IMR-90 (cell line): ENCODE measurements at regions not wholly inside any gene's neighbourhood (a gene's known extent, or its start where the extent isn't known, plus 50 kb on each side); places are given as distances from the start of the nearest gene placed in this dataset.

Experiments
- ATAC-seq: fragments of 200-7000 bp; cut with Tn5 transposase; 2 replicates; pipeline ENCODE4 v1.9.1; 2020; ENCODE audit warnings: low read depth, mild to moderate bottlenecking, moderate library complexity
- BruUV-seq: library from RNA; stranded (reverse); fragments of 400-500 nt; replicated peaks from 2 replicates; lab custom pipeline; 2021; lab: Mats Ljungman, UMichigan
- CTCF ChIA-PET: fragments of 300-600 bp; formaldehyde crosslinking; extraction: SDS; loops from one replicate; lab custom pipeline; 2021; ENCODE audit warnings: antibody characterized with exemption; lab: Yijun Ruan, JAX
- POLR2A ChIA-PET: fragments of 300-600 bp; sonication (Branson Sonifier 250); formaldehyde crosslinking; loops from one replicate; lab custom pipeline; 2022; ENCODE audit warnings: antibody characterized with exemption; ENCODE audit not compliant: unreplicated experiment; lab: Charles Lee
- DNase-seq: peaks from one replicate; pipeline ENCODE4 v3.0.0; 2013
- H2AFZ ChIP-seq: replicated peaks from 2 replicates; pipeline ENCODE3; 2013; ENCODE audit warnings: low read length, mild to moderate bottlenecking; ENCODE audit not compliant: poor library complexity
- H2AK5ac ChIP-seq: 2 replicates; pipeline ENCODE4 v1.6.1; 2013; ENCODE audit warnings: low read depth, low read length, inconsistent platforms
- H2AK9ac ChIP-seq: replicated peaks from 2 replicates; pipeline ENCODE3; 2013; ENCODE audit warnings: mild to moderate bottlenecking, low read depth, low read length, moderate library complexity; ENCODE audit not compliant: poor library complexity
- H2BK120ac ChIP-seq: 2 replicates; pipeline ENCODE4 v1.6.1; 2013; ENCODE audit warnings: low read depth, low read length, inconsistent platforms
- H2BK15ac ChIP-seq: 3 replicates; pipeline ENCODE4 v1.6.1; 2013; ENCODE audit warnings: low read depth, low read length, inconsistent platforms
- H2BK20ac ChIP-seq: 2 replicates; pipeline ENCODE4 v1.6.1; 2013; ENCODE audit warnings: low read depth, mild to moderate bottlenecking, inconsistent platforms, low read length, moderate library complexity
- H2BK5ac ChIP-seq: 2 replicates; pipeline ENCODE4 v1.6.1; 2013; ENCODE audit warnings: mild to moderate bottlenecking, low read depth, low read length, inconsistent platforms; ENCODE audit not compliant: poor library complexity, severe bottlenecking
- H3K14ac ChIP-seq: replicated peaks from 2 replicates; pipeline ENCODE4 v1.6.1; 2013; ENCODE audit warnings: low read depth, low read length, inconsistent platforms
- H3K18ac ChIP-seq: 2 replicates; pipeline ENCODE4 v1.6.1; 2013; ENCODE audit warnings: low read depth, low read length, control low read depth
- H3K23ac ChIP-seq: 2 replicates; pipeline ENCODE4 v1.6.1; 2013; ENCODE audit warnings: low read depth, low read length, inconsistent platforms
- H3K27ac ChIP-seq: 2 replicates; pipeline ENCODE4 v1.5.1; 2013; ENCODE audit warnings: mild to moderate bottlenecking, control low read depth, low read length; ENCODE audit not compliant: insufficient read depth
- H3K27me3 ChIP-seq: 2 replicates; pipeline ENCODE4 v1.6.1; 2013; ENCODE audit warnings: low read length; ENCODE audit not compliant: control insufficient read depth, insufficient read depth
- H3K36me3 ChIP-seq: 2 replicates; pipeline ENCODE4 v1.6.1; 2013; ENCODE audit warnings: low read length, mixed read lengths; ENCODE audit not compliant: control insufficient read depth, insufficient read depth
- H3K4ac ChIP-seq: 2 replicates; pipeline ENCODE4 v1.6.1; 2013; ENCODE audit warnings: low read depth, low read length, inconsistent platforms
- H3K4me1 ChIP-seq: 2 replicates; pipeline ENCODE4 v1.6.1; 2013; ENCODE audit warnings: low read length, mixed read lengths; ENCODE audit not compliant: control insufficient read depth, insufficient read depth
- H3K4me2 ChIP-seq: 2 replicates; pipeline ENCODE4 v1.6.1; 2013; ENCODE audit warnings: low read depth, mild to moderate bottlenecking, control low read depth, low read length, moderate library complexity
- H3K4me3 ChIP-seq: 2 replicates; pipeline ENCODE4 v1.5.1; 2013; ENCODE audit warnings: low read depth, mild to moderate bottlenecking, control low read depth, low read length, moderate library complexity; ENCODE audit not compliant: insufficient read depth
- H3K56ac ChIP-seq: 2 replicates; pipeline ENCODE4 v1.6.1; 2013; ENCODE audit warnings: low read length, inconsistent platforms; ENCODE audit not compliant: insufficient read depth; ENCODE audit errors: extremely low read depth
- H3K79me1 ChIP-seq, 2 experiments: 2 replicates each; pipeline ENCODE4 v1.6.1; 2013; ENCODE audit warnings: low read length in 2 of 2, inconsistent platforms in 1 of 2, low read depth in 1 of 2
- H3K9ac ChIP-seq: 2 replicates; pipeline ENCODE4 v1.6.1; 2013; ENCODE audit warnings: low read depth, low read length, control low read depth
- H3K9me1 ChIP-seq: 2 replicates; pipeline ENCODE4 v1.6.1; 2013; ENCODE audit warnings: low read length, inconsistent platforms; ENCODE audit not compliant: insufficient read depth
- H3K9me3 ChIP-seq: 2 replicates; pipeline ENCODE4 v1.6.1; 2013; ENCODE audit warnings: low read length; ENCODE audit not compliant: control insufficient read depth, insufficient read depth
- H4K20me1 ChIP-seq: 2 replicates; pipeline ENCODE4 v1.6.1; 2013; ENCODE audit warnings: low read length, inconsistent platforms; ENCODE audit not compliant: insufficient read depth
- H4K5ac ChIP-seq: 2 replicates; pipeline ENCODE4 v1.6.1; 2013; ENCODE audit warnings: mild to moderate bottlenecking, low read depth, low read length, control low read depth
- H4K8ac ChIP-seq, 2 experiments: 2 replicates each; pipeline ENCODE4 v1.6.1; 2013; ENCODE audit warnings: low read depth in 2 of 2, low read length in 2 of 2, control low read depth in 1 of 2, inconsistent platforms in 1 of 2
- H4K91ac ChIP-seq: 2 replicates; pipeline ENCODE4 v1.6.1; 2013; ENCODE audit warnings: low read depth, low read length, inconsistent platforms; ENCODE audit not compliant: insufficient read depth
- BHLHE40 ChIP-seq: fragments of 150-350 bp; IDR thresholded peaks from 2 replicates; pipeline ENCODE4 v1.6.1; 2016; ENCODE audit warnings: mild to moderate bottlenecking, low read depth, low read length
- CEBPB ChIP-seq: IDR thresholded peaks from 2 replicates; pipeline ENCODE4 v1.6.1; 2012; ENCODE audit warnings: low read depth, low read length, improper control_type of control experiment
- CHD1 ChIP-seq: IDR thresholded peaks from 2 replicates; pipeline ENCODE4 v1.6.1; 2012; ENCODE audit warnings: low read depth, low read length, improper control_type of control experiment
- CTCF ChIP-seq: conservative IDR thresholded peaks from 2 replicates; pipeline ENCODE4 v1.5.1; 2012; ENCODE audit warnings: mild to moderate bottlenecking, low read depth, low read length, improper control_type of control experiment
- ELK1 ChIP-seq: fragments of 150-350 bp; IDR thresholded peaks from 2 replicates; pipeline ENCODE4 v1.6.1; 2016; ENCODE audit warnings: low read depth, mild to moderate bottlenecking, low read length, moderate library complexity, borderline replicate concordance
- FOS ChIP-seq: fragments of 150-350 bp; IDR thresholded peaks from 2 replicates; pipeline ENCODE4 v1.6.1; 2016; ENCODE audit warnings: low read depth, low read length
- MAFK ChIP-seq: IDR thresholded peaks from 2 replicates; pipeline ENCODE4 v1.6.1; 2012; ENCODE audit warnings: low read depth, low read length, improper control_type of control experiment
- MAZ ChIP-seq: IDR thresholded peaks from 2 replicates; pipeline ENCODE4 v1.6.1; 2012; ENCODE audit warnings: low read depth, mild to moderate bottlenecking, low read length, improper control_type of control experiment, moderate library complexity, borderline replicate concordance
- MXI1 ChIP-seq: IDR thresholded peaks from 2 replicates; pipeline ENCODE4 v1.6.1; 2012; ENCODE audit warnings: low read depth, mild to moderate bottlenecking, low read length, moderate library complexity, borderline replicate concordance
- NFE2L2 ChIP-seq: fragments of 150-350 bp; IDR thresholded peaks from 2 replicates; pipeline ENCODE4 v1.6.1; 2016; ENCODE audit warnings: low read depth, mild to moderate bottlenecking, low read length
- POLR2A ChIP-seq: IDR thresholded peaks from 2 replicates; pipeline ENCODE4 v1.6.1; 2012; ENCODE audit warnings: mild to moderate bottlenecking, low read depth, low read length
- RAD21 ChIP-seq: IDR thresholded peaks from 2 replicates; pipeline ENCODE4 v1.6.1; 2012; ENCODE audit warnings: low read length, improper control_type of control experiment
- RCOR1 ChIP-seq: IDR thresholded peaks from 2 replicates; pipeline ENCODE4 v1.6.1; 2012; ENCODE audit warnings: mild to moderate bottlenecking, low read length, improper control_type of control experiment; ENCODE audit not compliant: insufficient replicate concordance
- RFX5 ChIP-seq: IDR thresholded peaks from 2 replicates; pipeline ENCODE4 v1.8.0; 2012; ENCODE audit warnings: low read depth, mild to moderate bottlenecking, low read length, moderate library complexity
- SMC3 ChIP-seq: fragments of 150-350 bp; IDR thresholded peaks from 2 replicates; pipeline ENCODE4 v1.6.1; 2016; ENCODE audit warnings: low read depth, mild to moderate bottlenecking, antibody characterized with exemption, low read length, moderate library complexity
- USF2 ChIP-seq: fragments of 150-350 bp; IDR thresholded peaks from 2 replicates; pipeline ENCODE4 v1.6.1; 2017; ENCODE audit warnings: mild to moderate bottlenecking, antibody characterized with exemption, low read length, low read depth
- dilution Hi-C: fragments of 300-500 bp; cut with HindIII; formaldehyde crosslinking; loops from one replicate; pipeline ENCODE4 v1.14.3; 2018; ENCODE audit warnings: low sequenced_read_pairs; ENCODE audit not compliant: unreplicated experiment
- in situ Hi-C: fragments of 300-500 bp; cut with MboI; formaldehyde crosslinking; loops from 3 replicates; pipeline ENCODE4 v1.14.3; 2019; ENCODE audit warnings: low sequenced_read_pairs, inconsistent platforms, mixed read lengths
- intact Hi-C: fragments of 100-400 bp; cut with micrococcal nuclease; formaldehyde crosslinking; loops from 2 replicates; pipeline ENCODE4 v1.10.0; 2022

- H2BK120ac ChIP-seq = no peak overlapping the region
- no peak overlapping the region for H4K91ac ChIP-seq
- no peak overlapping the region for H3K14ac ChIP-seq
- H3K23ac ChIP-seq = no peak overlapping the region
- H3K9me3 ChIP-seq = no peaks in the 10 kb centered on the region
- no peaks in the 10 kb centered on the region for H3K4me1 ChIP-seq
- H3K4ac ChIP-seq = no peak overlapping the region
- ChIA-PET CTCF (interaction anchor here (0.6 kb wide), 1 partner anchor 574 kb away, joined by 4 read pairs; no protein-coding TSS in a partner anchor), POLR2A (no interaction called here)
- no peak overlapping the region for H2BK5ac ChIP-seq
- no peaks in the 10 kb centered on the region for H3K79me1 ChIP-seq
- no peak for DNase-seq
- no peak overlapping the region for H4K5ac ChIP-seq
- intact Hi-C loops (no loop called here), dilution Hi-C loops (no loop called here), in situ Hi-C loops (no loop called here)
- no peaks in the 10 kb centered on the region for H3K9me1 ChIP-seq
- H3K56ac ChIP-seq = no peak overlapping the region
- no peak overlapping the region for H2BK15ac ChIP-seq
- BruUV-seq = no TSS peak
- no peak overlapping the region for H2AFZ ChIP-seq
- TF ChIP-seq MAZ (no peak), CTCF (no peak), USF2 (no peak), NFE2L2 (no peak), RCOR1 (no peak), RAD21 (no peak), FOS (no peak), CHD1 (no peak), MXI1 (no peak), SMC3 (no peak), ELK1 (no peak), CEBPB (no peak), BHLHE40 (no peak), RFX5 (no peak), POLR2A (no peak), MAFK (no peak)
- ATAC-seq = no peak
- H2AK5ac ChIP-seq = no peak overlapping the region
- no peak overlapping the region for H4K8ac ChIP-seq
- no peaks in the 10 kb centered on the region for H3K27me3 ChIP-seq
- no peak overlapping the region for H3K4me2 ChIP-seq
- H3K36me3 ChIP-seq = no peaks in the 10 kb centered on the region
- H2BK20ac ChIP-seq = no peak overlapping the region
- no peak overlapping the region for H2AK9ac ChIP-seq
- no peak overlapping the region for H3K18ac ChIP-seq
- no peak overlapping the region for H3K9ac ChIP-seq
- H3K27ac ChIP-seq = no peak overlapping the region
- H3K4me3 ChIP-seq = no peak overlapping the region
- no peaks in the 10 kb centered on the region for H4K20me1 ChIP-seq
These were observed 219.9 kb upstream of the NECTIN3 start for GRCh38 chr3:110851736-110852135.
